NCI-H446 treated with DMSO at 0.1 percent for 48 hours (cell line): ENCODE measurements at regions not wholly inside any gene's neighbourhood (a gene's known extent, or its start where the extent isn't known, plus 50 kb on each side); places are given as distances from the start of the nearest gene placed in this dataset.
"Not testable (repeated sequence)": the region's sequence is repeated elsewhere in the genome, so short reads cannot be mapped to it uniquely, and the experiment has no call there.

ENCODE experiments used
- DNase-seq: peaks from one replicate; lab custom pipeline; 2025; lab: John Stamatoyannopoulos, UW

DNA sequence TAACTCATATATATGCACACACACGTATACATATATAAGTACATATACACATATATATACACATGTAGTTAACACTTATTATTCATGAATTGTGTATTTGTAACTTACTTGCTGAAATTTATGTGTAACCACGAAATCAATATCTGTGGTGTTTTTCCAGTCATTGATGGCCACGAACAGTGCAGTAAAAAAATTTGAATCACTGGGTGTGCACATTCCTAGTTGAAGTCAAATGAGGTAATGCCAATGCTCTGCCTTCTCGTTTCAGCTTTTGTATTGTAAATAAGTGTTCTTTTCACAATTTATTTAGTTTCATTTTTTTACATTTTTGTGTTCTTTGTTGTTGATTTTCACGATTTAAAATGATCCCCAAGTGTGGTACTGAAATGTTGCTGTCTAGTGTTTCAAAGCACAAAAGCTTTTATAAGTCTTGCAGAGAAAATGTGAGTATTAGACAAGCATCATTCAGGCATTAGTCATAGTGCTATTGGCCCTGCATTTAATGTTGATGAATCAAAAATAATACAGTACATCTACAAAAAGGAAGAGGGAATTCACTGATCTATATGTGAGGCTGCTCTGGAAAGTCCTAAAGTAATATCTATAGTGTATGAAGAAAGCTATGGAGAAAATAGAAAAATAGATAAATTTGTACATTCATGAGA is 419.0 kb downstream of the DSC3 start:
- DNase-seq = no peak

DNA sequence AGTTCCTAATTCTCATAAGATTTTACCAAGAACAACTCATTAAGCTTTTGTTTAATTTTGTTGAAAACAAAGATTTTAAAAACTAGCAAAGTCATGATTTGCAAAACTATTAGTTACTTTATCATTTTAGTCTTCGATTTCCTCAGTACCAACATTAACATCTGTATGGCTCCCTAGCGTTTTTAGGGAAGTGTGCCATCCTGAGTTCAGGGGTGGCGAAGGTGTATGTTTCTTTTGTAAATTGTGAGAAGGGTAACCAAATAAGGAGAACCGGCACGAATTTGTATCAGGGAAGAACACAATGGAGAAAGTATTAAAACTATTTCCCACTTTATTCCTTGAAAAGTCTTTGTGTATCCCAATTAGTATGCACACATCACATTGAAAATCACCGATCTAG is 419.9 kb downstream of the DSC3 start:
- no peak for DNase-seq

DNA sequence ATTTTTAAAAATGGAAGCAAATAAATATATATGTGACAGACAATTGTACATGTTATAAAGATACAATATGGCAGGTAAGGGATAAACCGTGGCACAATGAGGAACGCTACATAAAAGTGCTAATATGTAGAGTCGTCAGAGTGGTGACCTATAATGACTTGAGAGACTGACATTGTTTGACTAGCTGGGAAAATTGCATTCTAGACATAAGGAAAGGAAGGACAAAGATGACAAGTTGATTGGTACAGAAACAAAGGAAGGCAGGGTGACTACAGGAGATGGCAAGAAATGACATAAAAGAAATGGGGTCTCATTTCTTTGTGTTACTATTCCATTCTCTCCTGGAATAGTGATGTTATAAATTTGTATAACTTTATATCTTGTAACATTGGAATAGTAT is 420.4 kb downstream of the DSC3 start:
- no peak for DNase-seq

DNA sequence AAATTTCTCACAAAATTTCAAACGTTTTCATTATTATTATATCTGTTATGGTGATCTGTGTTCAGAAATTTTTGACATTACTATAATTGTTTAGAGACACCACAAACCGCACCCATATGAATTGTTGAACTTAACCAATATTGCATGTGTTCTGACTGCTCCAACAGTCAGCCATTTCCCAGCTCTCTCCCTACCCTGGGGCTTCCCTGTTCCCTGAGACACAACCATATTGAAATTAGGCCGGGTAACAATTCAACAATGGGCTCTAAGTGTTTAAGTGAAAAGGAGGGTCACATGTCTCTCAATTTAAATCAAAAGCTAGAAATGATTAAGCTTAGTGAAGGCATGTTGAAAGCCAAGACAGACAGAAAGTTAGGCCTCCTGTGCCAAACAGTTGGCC is 424.0 kb downstream of the DSC3 start:
- no peak for DNase-seq

DNA sequence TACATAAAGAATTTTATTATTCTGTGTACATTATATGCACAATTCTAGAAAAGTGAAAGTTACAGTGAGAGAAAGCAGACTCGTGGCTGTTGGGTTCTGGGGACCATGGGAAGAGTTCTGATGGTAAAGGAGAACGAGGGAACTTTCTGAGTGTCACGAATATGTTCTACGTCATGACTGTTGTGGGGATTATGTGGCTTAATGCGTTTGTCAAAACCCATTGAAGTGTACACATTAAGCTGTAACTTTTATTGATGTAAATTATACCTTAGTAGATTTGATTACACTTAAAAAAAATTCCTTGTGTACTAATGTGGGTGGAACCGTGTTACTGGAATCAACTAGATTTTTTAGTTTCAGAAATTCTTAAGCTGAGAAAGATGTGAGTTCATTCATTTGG is 426.1 kb downstream of the DSC3 start:
- DNase-seq = no peak

DNA sequence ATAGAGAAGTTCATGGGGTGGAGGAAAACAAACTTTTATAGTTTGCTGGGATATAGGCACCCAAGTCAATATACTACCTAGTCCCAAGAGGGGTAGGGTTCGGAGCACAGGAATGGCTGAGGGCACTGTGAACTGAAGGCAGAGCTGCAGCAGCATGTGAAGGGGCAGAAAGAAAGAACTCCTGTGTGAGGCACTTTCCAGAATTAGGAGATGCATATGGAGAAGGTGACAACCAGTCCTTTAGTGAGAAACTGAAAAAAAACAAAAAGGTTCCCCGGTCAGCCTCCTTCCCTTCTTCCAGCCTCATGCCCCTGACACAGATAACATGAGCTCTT is 429.1 kb downstream of the DSC3 start:
- no peak for DNase-seq

DNA sequence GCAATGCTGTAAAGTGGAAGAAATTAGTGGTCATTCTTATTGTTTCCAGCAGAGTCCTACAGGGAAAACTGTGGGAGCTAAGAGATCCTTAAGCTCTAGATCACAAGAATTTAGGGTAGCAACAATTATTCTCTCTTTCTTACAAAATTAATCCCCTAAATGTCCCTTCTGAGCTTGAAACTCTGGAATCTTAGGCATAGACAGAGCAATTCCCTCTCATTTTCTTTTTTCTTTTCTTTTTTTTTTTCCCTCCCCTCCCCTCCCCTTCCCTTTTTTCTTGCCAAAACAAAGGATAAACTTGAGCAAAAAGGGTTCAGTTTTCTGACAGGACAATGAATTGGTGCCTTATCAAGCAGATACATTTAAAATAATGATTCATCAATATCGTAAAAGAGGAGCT is 441.0 kb downstream of the DSC3 start:
- DNase-seq = no peak

DNA sequence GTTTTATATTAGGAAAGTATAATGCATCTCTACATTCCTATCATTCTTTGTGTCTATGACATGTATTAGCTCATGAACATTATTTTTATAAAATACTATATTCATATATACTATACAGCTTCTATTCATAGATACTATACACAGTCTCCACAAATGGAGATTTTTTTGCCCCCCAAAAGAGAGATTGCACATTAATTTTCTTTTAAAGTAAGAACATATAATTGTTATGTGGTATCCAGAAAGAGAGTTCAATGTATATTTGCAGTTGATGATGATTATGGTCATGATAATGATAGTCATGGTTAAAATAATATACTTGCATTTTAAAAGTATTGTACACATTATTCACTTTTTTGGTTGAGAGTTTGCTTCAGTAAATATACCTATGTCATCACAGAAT is 445.3 kb downstream of the DSC3 start:
- no peak for DNase-seq

DNA sequence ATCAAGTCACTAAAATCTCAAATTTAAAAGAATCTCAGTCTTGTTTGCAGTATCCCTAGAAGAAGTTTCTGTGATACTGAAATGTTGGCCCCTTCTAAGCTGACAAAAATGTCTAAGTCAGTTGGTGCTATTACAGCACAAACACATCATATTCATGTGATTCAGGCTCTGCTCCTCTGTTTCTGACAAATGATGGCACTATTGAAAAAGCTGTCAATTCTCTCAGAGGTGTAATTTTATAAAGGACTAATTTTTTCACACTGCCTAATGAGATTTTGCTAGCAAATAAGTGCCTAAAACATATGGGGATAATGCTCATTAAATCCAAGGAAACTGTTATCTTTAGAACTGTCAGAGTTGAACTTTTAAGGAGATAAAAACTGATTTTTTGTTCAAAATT is 445.9 kb downstream of the DSC3 start:
- no peak for DNase-seq

DNA sequence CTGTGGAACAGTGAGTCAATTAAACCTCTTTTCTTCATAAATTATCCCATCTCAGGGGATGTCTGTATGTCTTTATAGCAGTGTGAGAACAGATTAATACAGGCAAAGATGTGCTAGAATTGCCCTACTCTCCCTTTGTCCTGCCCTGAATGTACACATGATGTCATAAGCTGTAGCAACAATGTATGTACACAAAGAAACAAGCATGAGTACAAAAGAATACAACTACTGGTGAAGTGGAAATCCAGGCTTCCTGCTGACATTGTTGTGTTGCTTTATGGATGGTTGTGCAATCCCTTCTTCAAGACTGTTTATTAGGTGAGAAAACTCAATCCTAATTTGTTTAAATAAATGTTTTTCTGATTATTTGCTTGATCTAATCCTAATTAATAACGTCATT is 446.6 kb downstream of the DSC3 start:
- DNase-seq = no peak

DNA sequence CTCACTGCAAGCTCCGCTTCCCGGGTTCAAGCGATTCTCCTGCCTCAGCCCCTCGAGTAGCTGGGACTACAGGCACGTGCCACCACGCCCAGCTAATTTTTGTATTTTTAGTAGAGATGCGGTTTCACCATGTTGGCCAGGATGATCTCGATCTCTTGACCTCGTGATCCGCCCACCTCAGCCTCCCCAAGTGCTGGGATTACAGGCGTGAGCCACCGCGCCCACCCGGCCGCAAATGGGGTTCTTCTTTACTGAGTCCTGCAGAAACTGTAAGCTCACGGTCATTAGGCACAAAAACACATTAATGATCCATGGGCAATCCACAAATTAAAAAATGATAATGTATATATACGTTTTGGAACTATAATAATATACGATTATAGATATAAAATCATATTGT is 447.6 kb downstream of the DSC3 start:
- not testable (repeated sequence) for DNase-seq

DNA sequence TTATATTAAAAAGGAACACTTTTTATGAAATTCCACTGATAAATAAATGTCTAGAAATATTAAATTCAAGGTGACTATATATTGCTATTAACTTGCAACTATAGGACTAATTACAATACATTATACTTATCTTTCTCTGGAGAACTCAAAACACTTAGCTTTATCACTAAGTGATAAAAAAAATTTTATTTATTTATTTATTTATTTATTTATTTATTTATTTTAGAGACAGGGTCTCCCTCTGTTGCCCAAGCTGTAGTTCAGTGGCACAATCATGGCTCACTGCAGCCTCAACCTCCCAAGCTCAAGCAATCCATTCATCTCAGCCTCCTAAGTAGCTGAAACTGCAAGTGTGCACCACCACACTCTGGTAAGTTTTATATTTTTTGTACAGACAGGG is 451.1 kb downstream of the DSC3 start:
- no peak for DNase-seq

DNA sequence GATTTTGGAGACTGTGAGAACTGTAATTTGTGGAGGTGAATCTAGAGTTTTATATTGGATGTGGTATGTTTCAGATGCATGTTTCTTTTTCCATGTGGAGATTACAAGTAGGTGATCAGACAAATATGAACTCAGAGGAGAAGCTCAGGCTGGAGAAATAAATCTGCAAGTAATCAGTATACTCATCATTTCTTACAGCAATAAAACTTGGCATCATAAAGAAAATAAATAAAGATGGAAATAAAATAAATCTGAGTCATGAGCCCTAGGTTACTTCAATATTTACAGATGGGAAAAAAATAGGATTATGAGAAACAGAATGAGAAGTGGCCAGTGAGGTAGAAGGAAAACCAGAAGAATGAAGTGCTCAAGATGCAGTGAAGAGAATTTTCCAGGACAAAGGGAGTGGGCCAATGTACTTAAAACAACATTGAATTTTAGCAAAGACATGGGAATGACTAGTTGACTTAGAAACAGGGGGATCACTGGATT is 453.8 kb downstream of the DSC3 start:
- DNase-seq = no peak

DNA sequence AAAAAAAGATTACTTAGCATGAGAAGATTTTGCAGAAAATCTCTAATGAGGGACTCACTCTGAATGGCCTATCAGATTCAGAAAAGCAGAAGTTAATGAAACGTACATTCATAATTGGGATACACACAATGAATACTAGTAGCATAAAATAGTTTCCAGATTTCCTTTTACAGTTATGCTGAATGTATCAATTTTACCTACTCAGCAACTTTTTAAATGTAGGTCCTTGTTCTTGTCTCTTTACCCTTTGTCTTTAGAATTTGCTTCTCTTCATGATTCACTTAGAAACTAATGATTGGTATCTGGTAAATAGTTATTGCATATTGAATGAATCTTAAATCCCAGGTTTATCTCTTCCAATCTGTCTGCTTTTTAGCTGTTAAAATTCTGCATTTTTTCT is 458.8 kb downstream of the DSC3 start:
- DNase-seq = no peak

DNA sequence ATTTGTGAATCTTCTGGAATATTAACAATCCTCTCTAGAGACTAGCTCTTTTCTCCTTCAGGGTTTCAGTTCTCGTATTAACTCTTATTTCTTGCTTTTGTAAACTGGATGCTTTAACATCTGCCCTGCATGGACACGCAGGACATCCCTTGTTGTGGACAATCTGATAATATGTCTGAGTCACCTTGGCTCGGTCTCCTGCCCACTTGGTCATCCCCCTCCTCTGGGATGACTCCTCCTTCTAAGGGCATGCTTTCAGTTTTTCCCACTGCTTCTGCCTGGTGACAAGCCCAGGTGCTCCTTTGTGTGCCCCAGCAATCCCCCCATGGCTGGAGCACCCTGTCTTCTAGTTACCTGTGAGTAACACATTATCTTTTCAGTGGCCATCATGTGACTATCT is 460.5 kb downstream of the DSC3 start:
- no peak for DNase-seq

DNA sequence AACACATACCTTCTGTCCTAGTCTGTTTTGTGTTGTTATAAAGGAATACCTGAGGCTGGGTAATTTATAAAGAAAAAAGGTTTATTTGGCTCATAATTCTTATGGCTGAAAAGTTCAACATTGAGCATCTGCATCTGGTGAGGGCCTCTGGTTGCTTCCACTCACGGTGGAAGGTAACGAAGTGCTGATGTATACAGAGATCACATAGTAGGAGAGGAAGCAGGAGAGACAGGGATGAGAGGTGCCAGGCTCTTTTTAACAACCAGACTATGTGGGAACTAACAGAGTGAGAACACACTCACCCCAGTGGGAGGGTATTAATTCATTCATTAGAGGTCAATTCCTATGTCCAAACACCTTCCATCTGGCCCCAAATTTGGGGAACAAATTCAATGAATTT is 463.8 kb downstream of the DSC3 start:
- DNase-seq = no peak

DNA sequence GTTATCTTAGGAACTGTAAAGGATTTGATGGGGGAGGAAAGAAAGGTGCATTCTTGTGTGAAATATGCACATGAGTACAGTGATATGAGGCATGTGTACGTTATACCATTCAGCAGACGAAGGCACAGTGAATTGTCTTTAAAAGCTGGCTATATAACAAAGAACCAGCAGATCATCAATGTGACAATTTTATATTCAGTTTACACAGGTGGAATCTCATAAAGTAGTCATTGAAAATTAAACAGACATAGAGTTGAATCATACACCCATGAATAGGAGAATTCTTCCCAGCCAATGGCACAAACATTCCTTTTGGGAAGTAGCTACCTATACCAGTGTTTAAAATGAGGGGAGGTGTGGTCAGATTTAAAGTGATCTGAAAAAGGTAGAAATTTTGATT is 470.3 kb downstream of the DSC3 start:
- DNase-seq = no peak

DNA sequence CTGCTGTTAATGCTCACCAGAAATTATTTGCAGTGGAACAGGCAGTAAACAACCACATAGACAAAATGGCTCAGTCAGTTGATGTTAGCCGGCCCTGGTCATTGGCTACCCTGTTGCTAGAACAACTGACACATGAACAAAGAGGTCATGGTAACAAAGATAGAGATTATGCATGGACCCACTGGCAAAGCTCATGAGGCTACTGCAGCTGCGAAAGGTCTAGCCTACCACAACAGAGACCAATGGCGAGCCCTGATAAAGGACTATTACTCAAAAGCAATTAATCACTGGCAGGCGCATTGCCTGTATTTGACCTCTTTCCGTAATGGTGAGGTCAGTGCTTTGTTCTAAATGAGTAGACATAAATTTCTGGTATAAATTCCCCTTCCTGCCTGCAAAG is 474.2 kb downstream of the DSC3 start:
- no peak for DNase-seq

DNA sequence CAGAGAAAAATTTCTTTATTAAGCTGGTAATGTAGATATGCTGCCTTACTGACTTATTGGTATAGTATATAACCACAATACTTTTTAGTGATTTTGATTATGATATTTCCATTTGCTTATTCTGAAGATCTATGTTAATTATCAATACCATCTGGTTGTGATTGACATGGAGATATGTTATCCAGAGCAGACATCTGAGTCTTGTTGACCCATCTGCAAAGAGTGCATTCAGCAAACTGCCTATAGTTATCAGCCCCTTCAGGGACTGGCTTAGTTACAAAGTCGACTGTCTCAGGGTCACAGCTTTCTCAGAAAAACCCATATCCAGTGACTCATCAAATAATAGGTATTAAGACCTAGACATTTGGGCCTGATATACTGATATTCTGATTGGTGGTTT is 475.7 kb downstream of the DSC3 start:
- no peak for DNase-seq

DNA sequence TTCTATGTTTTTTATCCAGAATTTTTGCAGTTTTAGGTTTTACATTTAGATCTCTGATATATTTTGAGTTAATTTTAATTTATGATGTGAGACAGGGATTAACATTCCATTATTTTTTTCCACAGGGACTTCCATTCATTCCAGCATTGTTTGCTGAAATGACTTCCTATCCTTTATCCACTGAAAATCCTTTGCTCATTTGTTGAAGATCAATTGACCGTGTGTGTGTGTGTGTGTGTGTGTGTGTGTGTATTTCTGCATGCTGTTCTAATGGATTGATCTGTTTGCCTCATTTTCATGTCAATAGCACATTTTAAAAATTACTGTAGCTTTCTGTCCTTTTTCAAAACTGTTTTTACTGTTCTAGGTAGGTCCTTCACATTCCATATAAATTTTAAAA is 480.3 kb downstream of the DSC3 start:
- DNase-seq = no peak

DNA sequence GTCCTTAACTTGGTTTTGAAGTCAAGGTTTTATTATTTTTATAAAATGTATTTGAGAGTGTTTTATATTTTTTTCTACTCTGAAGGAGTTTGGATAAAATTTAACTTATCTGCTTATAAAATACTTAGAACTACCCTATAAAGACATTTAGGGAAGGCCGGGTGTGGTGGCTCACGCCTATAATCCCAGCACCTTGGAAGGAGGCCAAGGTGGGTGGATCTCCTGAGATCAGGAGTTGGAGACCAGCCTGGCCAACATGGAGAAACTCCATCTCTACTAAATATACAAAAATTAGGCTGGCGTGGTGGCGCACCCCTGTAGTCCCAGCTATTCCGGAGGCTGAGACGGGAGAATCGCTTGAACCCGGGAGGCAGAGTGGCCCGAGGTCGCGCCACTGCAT is 486.4 kb downstream of the DSC3 start:
- no peak for DNase-seq

DNA sequence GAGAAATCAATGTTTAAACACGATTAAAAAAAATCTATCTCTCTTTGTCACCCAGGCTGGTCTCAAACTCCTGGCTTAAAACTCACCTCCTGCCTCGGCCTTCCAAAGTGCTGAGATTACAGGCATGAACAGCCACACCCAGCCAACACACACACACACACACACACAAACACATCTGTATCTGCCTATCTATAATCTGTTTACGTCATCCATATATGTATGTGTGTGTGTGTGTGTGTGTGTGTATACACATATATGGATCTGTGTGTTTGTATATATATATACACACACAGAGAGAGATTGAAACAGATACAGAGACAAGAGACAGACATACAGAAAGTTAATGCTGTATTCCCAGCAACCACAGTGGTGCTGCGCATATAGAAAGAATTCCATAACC is 497.1 kb downstream of the DSC3 start:
- DNase-seq = no peak

DNA sequence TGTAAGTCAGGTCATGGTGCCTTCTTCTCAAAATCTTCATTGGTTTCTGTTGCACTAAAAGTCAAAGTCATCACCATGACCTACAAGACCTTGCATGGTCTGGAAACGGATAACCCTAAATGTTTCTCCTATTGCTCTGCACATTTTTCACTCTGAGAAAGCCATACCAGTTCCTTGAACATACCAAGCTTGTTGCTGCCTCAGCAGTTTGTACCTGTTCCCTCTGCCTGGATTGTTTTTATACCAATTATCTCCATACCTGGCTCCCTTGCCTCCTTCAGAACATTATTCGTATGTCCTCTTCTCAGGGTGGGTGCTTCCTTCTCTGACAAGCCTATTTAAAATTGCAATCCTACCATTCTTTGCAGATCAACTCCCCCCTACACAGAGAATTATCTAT is 498.4 kb downstream of the DSC3 start:
- no peak for DNase-seq

DNA sequence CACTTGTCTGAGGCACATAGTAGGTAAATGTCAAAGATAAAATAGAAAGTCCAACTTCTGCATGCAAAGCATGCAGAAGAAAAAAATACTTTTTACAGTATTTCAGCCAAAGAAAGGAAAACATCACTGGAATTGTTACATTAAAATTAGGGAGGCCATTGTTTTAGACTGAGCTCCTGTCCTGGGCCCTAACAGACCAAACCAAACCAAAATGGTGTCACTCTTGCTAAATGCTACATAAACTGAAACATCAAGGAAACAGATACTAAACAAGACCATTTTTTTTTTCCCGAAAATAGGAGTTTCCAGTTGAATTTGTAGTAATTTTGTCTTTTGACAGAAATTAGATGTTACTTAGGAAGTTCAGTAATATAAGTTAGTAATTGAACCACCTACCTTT is 508.8 kb downstream of the DSC3 start:
- DNase-seq = no peak

DNA sequence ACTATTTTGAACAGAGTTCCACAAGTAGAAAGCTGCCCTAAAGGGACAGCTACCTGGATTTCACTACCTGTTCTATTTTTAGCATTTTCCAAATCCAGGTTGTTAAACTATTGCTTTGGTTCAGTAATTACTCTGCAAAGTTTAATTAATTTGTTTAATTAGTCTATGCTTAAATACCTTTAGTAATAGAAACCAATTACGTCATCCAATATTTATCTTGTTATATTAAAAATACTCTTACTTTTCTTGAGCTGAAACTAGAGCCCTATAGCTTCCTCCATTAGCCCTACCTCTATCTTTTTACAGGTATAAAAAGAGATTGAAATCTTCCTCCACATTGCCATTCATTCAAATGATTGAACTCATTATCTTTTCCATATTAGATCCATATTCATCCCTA is 514.6 kb downstream of the DSC3 start:
- DNase-seq = no peak
